Activated naive CD4-positive, alpha-beta T cell treated with anti-CD3 and anti-CD28 coated beads, Interleukin-2, amount 50 U/mL, for 16 hours (primary cell): ENCODE measurements at regions not wholly inside any gene's neighbourhood (a gene's known extent, or its start where the extent isn't known, plus 50 kb on each side); places are given as distances from the start of the nearest gene placed in this dataset.
"Not testable (repeated sequence)": the region's sequence is repeated elsewhere in the genome, so short reads cannot be mapped to it uniquely, and the experiment has no call there.

ENCODE experiments used
- DNase-seq: peaks from one replicate; pipeline ENCODE4 v3.0.0-alpha.2; 2020

DNA sequence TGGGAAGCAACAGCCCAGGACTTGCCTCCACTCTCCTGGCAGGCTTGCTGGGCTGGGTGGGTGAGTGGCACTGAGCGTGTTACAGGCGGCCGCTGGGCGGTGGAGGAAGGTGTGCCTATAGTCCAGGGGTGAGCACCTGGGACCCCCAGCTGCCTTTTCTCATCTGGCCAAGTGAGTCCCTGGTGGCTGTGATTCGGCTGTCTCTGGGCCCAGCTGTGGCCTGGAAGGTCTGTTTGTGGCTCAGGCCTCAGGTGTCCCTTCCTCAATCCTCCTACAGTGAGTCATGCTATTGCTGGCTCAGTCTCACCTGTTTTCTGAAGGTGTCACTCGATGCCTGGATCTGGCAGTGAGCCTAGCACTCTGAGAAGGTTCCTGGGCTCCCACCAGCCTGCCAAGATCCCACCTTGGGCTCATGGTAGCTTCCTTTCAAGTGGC lies 564.2 kb downstream of the PTPRU start:
- no peak for DNase-seq

DNA sequence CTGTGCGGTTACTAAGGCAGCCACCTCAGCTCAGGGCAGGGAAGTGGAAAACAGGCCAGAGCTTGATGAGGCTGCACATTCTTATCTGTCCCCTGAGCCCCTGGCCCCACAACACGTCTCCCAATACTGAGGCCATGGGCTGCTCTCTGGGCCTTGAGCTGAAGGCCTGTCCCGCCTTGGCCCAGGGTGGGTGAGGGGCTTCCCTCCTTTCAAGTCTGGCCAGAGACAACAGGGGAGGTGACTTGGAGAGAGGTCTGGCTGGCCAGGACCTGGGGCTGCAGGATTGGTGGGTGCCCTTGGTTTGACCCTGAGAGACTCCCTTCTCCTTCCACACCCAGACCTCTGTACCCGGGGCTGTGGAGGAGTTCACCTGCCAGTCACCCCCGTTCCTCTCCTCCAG lies 563.8 kb downstream of the PTPRU start:
- DNase-seq, result no peak

DNA sequence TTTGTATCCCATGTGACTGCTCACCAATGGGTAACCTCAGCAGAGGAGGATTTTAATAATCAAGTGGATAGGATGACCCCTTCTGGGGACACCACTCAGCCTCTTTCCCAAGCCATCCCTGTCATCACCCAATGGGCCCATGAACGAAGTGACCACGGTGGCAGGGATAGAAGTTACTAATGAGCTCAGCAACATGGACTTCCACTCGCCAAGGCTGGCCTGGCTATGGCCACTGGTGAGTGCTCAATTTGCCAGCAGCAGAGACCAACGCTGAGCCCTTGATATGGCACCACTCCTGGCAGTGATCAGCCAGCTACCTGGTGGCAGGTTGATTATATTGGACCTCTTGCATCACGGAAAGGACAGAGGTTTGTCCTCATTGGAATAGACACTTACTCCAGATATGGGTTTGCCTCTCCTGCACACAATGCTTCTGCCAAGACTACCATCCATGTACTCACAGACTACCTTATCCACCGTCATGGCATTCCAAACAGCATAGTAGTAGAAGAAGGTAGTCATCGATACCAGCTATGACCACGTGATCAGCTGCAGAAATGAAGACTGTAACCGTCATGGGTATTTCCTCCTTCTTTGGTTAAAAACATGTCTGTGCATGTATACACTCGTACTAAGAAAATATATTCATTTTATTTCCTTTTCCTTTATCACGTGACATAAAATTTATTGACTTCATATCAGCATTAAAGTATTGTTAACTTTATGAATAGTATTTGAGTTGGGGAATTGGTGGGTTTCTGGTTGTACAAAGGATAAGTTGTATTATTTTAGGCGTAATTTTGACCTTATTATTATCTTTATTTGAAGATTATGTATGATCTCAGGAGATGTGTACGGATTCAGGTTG lies 562.6 kb downstream of the PTPRU start:
- DNase-seq, result no peak

DNA sequence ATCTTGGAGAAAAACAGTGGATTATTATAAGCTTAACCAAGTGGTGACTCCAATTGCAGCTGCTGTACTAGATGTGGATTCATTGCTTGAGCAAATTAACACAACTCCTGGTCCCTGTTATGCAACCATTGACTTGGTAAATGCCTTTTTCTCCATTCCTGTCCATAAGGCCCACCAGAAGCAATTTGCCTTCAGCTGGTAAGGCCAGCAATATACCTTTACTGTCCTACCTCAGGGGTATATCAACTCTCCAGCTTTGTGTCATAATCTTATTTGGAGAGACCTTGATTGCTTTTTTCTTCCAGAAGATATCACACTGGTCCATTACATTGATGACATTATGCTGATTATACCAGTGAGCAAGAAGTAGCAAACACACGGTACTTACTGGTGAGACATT lies 560.8 kb downstream of the PTPRU start:
- DNase-seq, result not testable (repeated sequence)

DNA sequence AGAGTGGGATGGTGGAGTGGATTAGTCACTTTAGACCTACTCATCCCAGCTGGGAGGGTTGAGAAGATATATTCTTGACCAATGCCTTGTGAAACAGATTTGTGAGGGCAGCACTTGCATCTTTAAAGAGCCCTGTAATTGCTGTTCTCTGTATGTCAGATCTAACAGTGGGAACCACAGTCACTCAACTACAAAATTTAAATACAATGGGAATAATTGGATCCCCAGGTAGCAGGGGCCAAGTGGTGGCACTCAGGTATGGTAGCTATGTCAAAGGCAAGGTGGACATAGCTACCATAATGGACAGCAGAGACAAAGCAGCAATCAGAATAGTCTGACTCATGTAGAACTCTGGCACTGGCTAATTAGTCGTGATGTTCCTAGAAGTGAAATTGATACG lies 559.6 kb downstream of the PTPRU start:
- not testable (repeated sequence) for DNase-seq

DNA sequence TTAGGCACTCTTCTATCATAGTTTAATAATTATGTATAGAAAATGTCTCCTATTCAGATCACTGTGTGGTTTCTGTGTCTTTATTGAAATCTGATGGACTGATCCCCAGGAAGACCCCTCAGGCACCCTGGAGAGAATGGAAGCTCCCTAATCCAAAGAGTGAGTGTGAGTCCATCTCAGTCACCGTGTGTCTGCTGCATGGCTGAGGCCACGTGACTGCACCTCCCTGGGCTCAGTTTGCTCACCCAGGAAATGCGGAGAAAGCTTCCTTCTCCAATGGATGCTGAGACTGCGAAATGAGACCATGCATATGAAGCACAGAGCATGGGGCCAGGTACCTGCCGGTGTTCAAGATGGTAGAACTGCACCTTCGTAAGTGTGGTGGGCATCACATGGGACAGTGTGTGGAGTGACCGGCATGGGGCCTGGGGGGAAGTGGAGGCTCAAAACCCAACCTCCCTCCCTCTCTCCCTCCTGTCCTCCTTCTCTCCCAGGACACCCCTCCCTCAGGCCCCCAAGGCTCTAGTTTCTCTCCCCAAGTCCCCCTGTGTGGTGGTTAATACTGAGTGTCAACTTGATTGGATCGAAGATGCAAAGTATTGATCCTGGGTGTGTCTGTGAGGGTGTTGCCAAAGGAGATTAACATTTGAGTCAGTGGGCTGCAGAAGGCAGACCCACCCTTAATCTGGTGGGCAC lies 557.5 kb downstream of the PTPRU start:
- DNase-seq, result no peak

DNA sequence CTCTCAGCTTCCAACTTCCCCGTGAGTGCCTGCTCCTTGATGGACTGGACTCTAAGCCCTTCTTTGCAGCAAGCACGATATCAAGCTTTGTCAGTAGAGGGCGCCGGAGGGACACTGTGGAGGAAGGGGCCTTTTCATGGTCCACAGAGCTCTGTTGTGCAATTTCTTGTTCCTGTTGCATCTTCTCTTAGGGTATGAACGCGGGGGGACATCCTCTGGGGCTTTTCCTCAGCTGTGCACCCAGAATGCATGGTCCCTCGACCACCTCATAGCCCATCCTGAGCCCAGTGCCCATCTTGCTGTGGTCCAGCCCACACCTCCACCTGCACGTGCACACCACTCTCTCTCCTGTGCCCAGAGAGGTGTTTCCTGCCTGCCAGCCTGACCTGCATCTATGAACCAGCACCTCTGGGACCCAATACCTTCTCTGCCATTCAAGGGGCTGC lies 556.8 kb downstream of the PTPRU start:
- peak; percentile 43 for DNase-seq

DNA sequence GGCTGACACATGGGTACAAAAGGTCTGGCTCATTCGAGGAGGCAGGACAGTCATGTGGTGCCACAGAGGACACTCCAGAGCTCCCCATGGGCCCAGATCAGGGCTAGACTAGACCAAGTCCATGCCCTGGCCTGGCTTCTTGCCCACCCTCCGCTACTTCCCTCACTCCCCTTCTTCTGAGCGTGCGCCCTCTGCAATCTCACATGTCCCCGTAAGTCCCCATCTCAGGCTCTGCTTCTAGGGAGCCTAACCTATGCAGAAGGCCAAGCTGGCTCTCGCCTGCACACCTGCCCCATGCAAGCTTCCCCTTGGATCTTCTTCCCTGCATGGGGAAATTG lies 553.6 kb downstream of the PTPRU start:
- no peak for DNase-seq

DNA sequence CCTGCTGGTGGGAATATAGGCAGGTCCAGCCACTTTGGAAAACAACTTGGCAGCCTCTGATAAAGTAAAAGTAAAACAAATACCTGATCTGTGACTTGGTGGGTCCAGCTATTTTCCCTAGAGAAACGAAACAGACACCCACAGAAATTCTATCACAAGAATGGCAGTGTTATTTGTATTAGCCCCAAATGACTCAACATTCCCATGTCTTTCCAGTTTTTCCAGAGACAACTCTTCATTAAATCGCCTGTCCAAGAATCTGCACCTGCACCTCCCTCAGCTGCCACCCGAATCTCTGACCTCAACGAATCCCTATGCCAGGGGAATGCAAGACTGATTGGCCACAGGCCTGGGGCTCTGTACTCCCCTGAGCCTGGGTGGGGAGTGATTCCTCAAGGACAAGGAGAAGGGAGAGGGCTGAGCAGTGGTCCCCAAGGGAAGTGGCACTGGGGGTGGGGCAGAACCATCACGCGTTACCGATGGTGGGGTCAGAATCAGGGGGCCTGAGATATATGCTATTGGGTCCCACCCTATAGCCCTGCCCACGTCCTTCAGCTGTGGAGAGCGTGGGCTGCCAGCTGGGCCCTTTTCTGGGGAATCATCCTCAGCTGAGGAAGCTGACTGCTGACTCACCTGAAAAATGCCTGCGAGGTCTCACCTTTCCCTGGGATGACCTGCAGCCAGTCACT lies 553.0 kb downstream of the PTPRU start:
- DNase-seq, result no peak

DNA sequence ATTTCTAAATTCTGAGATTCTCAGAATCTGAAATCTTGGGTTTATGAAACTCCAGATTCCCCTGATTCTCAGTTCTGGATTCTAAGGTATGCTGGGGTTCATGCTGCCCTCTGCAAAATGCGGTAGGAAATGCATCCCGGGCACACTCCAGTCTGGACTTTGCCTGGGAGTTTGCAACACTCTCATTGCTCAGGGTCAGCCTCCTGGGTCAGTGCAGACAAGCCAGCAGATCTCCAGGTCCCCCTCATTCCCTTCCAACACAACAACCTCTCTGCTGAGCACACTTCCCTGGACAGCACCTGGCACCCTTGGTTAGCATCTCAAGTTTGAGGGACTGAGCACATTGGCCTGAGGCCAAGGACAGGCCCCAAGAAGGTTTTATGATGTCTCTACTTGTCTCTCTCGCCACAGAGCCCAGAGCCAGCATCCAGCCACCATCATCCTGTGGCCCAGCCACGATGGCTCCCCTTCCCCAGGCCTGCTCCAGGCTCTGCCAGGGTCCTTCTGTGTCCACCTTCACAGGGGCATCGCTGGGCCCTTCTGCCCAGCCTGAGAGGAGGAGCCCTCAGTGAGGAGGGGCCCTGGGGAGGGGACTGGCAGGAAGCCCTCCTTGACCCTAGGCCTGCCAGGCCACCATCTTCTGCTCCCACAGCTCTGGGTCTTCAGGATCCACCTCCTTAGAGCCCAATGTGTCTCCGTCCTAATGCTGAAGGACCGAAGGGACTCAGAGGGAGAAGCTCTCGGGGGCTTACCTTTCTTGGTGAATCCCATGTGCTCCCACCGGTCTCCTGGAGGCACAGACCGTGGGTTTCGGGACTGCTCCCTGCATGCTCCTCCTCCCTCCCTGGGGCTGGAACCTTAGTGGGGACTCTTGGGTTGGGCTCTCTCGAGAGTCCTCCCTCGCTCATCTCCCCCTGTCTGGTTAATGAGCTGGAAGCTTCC lies 550.7 kb downstream of the PTPRU start:
- DNase-seq, result no peak

DNA sequence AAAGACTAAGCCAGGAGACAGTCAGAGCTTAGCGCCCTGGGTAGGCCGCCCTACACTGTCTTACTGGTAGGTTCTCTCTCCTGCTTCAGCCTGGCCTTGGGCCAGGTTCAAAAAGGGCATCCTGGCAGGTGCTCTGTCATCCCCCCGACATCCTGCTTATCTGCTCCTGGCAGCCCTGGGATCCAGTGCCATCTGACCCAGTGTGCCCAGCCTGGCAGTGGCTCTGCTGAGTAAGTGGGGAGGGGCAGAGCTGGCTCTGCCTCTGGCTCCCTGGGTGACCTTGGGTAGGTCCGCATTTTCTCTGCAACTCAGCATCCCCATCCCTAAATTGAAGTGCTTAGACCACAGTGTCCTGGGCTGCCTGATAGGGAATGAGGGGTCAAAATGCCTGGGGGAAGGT lies 549.9 kb downstream of the PTPRU start:
- DNase-seq, result no peak

DNA sequence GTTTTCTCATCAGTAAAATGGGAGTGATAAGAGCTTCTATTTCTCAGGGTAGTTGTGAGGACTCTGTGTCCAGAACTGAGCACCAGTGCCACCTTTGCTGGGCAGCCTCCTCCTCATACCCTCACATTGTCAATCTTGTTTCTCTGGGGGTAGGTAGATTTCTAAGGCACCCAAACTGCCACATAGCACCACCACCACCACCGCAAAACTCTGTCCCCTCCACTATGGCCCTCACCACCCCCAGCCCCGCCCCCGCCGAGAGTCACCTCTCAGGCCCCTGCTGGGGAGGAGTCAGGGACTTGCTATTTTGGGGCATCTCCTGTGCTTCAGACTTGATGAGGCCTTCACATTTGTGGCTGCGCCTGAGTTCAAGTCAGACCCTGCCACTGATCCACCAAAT lies 549.2 kb downstream of the PTPRU start:
- DNase-seq, result no peak

DNA sequence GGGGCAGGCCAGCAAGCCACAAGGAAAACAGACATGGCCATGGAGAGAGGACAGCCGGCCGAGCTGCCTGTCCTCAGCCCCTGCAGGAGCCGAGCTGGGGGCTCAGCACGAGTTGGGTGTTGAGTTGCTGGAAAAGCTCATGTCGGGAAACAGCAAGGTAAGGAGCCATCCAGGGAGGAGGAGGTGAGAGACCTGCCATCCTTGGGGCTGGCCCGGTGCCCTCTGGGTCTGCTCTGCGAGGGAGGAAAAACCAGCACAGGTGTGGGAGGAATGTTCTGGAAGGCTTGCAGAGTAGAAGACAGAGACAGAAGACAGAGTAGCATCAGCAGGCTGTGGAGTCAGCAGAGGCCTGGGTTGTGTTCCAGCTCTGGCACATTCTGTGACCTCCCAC lies 548.8 kb downstream of the PTPRU start:
- no peak for DNase-seq

DNA sequence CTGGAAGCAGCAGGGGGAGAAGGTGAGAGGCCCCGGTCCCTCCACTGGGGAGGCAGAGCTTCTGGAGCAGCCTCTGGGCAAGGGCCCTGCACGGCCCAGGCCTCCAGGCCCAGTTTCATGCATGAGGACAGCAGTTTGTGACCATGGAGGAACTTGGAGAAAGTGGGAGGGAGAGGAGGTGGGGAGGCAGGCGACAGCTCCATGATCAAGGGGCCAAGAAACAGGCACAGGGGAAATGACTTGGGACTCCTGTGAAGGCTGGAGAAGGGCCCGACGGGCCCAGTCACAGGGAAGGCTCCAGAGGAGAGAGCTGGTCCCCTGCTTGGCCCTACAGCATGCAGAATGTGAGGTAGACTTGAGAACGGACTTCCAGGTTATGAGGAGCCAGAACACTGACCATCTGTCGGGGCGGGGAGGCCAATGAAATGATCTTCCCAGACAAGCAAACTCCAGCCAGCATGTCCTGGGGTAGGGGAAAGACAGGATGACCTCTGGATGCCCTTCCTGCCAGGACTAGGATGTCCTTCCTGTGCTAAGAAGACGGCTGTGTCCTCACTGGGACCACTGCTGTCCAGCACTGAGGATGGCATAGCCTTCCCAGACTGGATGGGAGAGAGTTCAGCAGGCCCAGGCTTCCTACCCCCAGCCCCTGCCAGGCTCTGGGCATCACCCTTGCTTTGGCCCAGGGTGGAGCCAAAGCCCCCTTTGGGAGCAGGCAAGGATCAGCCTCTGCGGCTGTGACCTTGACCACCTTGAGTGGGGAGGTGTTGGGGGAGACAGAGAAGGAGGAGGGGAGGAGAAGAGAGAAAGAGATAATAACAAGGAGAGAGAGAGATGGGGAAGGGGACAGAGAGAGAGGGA lies 548.2 kb downstream of the PTPRU start:
- DNase-seq, result no peak

DNA sequence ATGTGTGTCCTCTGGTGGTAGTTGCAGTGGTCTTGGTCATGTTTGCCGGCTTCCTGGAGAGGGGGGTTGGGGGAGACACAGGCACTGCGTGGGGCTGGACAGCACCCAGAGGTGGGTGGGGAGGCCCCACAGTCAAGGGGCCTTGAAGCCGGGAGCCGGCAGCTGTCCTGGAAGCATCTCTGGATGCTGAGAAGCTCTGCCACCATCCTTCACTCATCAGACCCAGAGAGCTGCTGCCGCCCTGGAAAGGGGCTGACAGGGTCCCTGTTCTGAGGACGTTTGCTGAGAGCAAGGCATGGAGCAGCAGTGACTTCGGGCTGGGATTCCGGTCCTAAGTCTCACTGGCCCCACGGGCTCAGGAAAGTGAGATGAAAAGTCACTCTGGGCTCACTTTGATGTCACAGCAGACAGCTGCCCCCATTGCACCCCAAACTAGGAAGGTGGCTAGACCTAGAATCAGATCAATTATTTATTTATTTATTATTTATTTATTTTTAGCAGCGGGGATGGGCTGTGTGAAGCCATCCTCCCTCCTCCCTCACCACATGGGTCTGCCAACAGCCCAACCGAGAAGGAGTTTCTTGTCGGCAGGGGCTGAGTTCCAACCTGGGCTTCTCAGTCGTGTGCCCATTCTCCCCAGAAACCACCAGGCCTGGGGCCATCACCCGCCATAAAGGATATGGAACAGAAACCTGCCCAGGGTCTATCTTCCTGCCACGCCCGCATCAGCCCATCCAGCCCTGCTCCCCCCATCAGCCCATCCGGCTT lies 547.4 kb downstream of the PTPRU start:
- no peak for DNase-seq

DNA sequence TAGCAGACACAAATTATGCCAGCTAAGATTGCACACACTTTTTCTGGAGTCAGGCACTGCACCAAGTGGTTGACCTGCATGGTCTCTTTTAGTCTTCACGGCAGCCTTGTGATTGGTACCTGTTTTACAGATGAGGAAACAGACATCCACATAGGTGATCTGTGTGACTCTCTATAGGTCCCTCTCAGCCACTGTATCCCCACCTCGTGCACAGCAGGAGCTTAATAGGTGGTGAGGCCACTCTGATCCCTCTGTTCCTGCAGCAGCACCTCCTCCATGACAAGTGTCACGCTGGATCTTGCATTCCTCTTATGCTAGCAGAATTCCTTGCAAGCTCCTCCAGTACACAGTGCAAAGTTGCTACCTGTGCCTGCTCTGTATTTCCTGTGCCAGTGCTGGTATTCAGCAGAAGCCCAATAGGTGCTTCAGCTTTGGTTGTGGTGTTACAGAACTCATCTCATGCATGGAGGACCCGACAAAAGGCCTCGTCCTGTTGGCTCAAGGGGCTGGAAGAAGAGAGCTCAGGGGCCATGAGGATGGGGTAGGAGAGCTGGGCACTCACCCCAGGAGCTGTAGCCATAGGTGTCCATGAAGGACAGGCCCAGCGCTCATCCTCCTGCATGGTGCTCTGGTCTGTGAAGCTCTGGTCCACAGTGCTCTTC lies 546.7 kb downstream of the PTPRU start:
- DNase-seq, result no peak

DNA sequence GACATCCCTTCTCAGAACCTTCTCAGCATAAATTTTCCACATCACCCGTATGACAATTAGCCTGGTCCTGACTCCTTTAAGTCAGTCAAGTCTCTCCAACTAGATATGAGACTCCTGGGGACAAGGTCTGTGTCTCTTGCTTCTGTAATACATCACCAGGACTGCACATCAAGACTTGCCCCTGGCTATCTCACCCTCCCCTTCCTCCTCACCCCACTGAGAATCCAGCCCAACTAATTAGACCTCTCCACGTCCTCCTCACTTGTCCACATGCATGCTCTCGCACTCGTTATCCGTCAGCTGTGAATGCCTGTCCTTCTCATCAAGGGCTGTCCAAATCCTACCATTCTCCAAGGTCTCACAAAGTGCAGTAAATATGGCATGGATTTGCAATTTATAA lies 542.8 kb downstream of the PTPRU start:
- no peak for DNase-seq

DNA sequence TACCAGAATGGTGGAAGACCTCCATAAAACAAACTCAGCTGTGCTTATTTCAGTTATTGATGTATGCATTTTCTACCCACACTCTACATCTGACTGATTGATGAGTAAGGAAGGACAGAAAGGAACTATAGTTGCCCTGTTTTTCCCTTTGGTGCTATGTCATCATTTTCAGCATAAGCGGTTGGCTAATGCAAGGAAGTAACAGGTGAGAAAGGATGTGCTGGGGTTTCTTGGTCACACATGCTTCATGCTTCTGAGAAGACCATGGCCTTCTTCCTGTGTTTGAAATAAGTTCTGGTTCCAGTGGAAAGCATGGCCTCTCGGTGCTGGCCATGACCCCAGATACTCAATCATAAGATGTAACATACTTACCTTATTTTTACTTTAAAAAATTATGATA lies 541.2 kb downstream of the PTPRU start:
- DNase-seq, result no peak

DNA sequence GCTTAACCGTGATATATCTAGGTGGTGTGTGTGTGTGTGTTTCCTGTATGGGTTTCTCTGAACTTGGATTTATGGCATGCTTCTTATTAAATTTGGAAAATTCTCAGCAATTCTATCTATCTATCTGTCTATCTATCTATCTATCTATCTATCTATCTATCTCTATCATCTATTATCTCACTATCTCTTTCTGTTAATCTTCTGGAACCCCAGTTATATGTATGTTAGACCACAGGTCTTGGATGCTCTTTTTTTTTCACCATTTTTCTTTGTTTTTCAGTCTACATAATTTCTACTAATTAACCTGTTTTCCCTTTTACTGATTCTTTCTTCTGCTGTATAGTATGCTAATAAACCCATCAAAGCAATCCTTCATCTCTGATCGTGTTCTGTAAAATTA lies 538.0 kb downstream of the PTPRU start:
- no peak for DNase-seq

DNA sequence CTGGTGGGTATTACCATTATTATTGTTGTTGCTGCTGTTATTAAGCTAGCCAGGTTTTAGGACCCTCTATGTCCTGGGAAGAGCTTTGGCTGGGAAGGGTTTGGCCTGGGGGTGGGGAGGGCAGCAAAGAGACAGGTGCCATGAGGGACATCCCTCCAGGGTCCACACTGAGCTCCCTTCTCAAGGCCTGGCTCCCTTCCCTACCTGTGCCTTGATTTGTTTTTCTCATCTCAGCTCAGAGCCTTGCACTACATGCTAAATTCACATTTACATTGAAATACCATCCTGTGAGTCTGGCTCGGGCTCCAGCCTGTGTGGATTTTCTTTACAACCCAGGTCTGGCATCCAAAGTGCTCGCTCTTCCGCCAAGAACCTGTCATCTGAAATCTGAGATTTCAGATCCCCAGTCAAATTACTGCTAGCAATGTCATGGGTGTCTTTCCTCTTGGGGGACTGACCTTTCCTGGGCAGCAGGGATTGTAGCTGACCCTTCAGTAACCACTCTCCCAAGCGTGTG lies 536.3 kb downstream of the PTPRU start:
- DNase-seq, result no peak
